RPMI8226 (cell line): ENCODE measurements at regions not wholly inside any gene's neighbourhood (a gene's known extent, or its start where the extent isn't known, plus 50 kb on each side); places are given as distances from the start of the nearest gene placed in this dataset.
"Not testable (repeated sequence)": the region's sequence is repeated elsewhere in the genome, so short reads cannot be mapped to it uniquely, and the experiment has no call there.

Experiments
- DNase-seq: peaks from one replicate; pipeline ENCODE4 v3.0.0-alpha.2; 2015

GRCh38 chr2:13252615-13253014 lies 535.9 kb downstream of the TRIB2 start:
- DNase-seq = no peak

DNA sequence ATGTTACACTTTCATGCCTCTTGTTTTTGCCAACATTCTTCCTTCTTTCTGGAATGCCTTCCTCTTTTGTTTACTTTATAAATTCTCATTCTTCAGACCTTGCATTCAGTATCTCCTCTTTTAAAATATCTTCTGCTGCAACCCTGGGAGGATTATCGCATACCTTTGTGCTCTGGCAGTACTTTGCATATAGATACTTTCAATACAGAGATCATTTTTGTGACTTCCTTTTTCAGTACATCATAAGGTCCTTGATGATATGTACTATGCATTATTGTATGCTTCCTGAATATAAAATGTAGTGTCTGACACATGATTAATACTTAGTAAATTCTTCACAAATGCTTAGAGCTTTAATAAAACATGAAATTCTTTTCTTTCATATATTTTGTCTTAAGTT lies 538.7 kb downstream of the TRIB2 start:
- no peak for DNase-seq

DNA sequence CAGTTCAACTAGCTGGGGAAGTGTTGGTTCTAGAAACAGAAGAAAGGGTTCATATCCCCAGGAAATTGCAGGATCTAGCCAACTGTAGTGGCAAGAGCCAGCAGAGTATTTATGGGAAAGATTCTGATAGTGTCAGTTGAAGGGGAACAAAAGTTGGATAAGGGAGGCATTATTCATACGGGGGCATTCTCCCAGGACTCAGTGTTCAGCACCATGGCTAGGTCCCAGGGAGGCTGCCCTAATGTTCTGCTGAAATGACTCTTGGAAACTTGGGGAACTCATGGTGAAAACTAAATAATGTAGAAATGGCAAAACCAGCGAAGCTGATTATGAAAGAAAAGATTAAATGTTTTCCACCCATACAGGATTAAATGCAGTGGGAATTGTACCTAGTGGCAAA lies 543.7 kb downstream of the TRIB2 start:
- DNase-seq = peak; percentile 7

- no peak for DNase-seq
Measured at GRCh38 chr2:13266166-13266565, 549.4 kb downstream of the TRIB2 start.

GRCh38 chr2:13284688-13285087 lies 568.0 kb downstream of the TRIB2 start:
- no peak for DNase-seq

DNA sequence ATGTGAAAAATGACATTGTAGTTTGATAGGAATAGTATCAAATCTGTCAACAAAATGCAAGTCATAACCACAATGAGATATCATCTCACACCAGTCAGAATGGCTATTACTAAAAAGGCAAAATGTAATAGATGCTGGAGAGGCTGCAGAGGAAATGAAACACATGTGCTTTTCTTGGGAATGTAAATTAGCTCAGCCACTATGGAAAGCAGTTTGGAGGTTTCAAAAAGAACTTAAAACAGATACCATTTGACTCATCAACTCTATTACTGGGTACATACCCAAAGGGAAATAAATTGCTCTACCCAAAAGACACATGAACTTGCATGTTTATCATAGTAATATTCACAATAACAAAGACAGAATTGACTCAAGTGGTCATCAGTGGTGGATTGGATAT lies 572.6 kb downstream of the TRIB2 start:
- DNase-seq = no peak

DNA sequence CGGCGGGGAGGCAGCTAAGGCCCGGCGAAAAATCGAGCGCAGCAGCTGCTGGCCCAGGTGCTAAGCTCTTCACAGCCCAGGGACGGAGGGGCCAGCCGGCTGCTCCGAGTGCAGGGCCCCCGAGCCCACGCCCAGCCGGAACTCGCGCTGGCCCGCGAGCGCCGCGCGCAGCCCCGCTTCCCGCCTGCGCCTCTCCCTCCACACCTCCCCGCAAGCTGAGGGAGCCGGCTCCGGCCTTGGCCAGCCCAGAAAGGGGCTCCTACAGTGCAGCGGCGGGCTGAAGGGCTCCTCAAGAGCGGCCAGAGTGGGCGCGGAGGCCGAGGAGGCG lies 591.7 kb downstream of the TRIB2 start:
- not testable (repeated sequence) for DNase-seq

- no peak for DNase-seq
Measured at GRCh38 chr2:13308989-13309388, 592.3 kb downstream of the TRIB2 start.

DNA sequence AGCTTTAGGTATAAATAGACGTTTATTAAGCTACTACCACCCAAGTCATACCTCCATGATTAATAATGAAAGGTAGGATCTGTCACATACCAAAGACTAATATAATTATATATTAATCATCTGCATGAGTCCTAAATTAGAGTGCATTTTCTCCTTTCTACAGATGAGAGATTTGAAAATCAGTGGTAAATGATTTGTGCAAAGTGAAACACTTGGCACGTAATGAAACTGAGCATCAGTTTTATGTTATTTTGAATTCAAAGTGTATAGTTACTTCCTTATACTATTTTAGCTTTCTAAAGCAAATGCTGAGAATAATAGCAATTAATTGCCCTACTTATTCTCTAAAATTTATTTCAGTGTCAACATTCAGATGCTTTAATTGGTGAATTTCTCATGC lies 615.3 kb downstream of the TRIB2 start:
- DNase-seq = no peak

DNA sequence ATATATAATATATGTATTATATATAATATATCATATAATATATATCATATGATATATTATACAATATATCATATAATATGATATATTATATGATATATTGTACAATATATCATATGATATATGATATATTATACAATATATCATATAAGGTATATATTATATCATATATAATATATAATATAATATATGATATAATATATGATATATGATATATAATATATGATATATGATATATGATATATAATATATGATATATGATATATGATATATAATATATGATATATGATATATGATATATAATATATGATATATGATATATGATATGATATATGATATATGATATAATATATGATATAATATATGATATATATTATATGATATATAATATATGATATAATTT lies 617.3 kb downstream of the TRIB2 start:
- not testable (repeated sequence) for DNase-seq

DNA sequence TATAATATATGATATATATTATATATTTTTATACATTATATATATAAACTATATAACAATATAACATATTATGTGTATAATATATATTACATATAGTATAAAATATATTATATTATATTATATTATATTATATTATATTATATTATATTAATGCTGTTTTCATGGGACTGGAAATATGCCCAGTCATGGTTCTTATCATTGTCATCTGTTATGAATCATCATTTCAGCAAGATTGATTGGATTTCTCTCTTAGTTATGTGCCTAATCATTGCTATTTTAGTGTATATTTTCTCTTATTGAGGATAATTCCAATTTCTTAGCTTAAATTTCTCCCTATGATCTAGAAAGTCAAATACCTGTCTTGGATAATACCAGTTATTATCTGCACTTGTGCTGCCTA lies 617.8 kb downstream of the TRIB2 start:
- DNase-seq = no peak

DNA sequence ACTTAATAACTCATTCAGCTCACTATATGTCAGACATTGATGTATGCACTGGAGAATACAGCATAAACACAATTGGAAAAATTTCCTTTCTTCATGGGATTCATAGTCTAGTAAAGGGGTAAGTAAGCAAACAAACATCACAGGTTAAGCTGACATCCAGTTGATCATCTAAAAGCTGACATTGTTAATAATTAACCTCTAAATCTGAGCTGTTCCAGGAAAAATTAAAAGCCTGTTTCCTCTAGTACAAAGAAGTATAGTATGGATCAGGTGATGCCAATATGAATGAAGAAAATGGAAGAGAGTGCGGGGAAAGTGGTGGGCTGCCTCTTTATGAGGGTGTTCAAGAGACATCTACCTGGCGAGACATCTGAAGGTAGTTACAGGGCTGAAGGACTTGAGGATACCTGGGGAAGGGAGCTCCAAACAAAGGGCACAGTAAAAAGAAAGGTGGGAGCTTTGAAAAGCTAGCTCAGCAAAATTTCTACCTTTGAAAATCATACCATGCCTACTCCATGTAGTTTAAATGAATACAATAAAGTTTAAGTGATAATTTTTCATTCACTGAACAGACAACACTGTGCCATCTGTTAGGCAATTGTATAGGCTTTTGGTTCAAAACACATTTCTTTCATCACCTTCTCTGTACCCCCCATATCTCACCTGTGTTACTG lies 619.3 kb downstream of the TRIB2 start:
- no peak for DNase-seq

- DNase-seq = no peak
Measured at GRCh38 chr2:13351068-13351467, 634.3 kb downstream of the TRIB2 start.

- no peak for DNase-seq
Measured at GRCh38 chr2:13353083-13353482, 636.3 kb downstream of the TRIB2 start.

- no peak for DNase-seq
Measured at GRCh38 chr2:13354031-13354430, 637.3 kb downstream of the TRIB2 start.

DNA sequence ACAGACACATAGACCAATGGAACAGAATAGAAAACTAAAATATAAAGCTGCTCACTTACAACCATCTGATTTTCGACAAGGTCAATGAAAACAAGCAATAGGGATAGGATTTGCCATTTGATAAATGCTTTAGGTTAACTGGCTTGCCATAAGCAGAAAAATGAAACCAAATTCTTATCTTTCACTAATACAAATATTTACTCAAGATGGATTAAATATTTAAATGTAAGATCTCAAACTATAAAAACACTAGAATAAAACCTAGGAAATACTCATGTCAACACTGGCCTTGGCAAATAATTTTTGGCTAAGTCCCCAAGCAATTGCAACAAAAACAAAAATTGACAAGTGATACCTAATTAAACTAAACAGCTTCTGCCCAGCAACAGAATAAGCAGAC lies 665.2 kb downstream of the TRIB2 start:
- DNase-seq = not testable (repeated sequence)

- not testable (repeated sequence) for DNase-seq
Measured at GRCh38 chr2:13389172-13389571, 672.4 kb downstream of the TRIB2 start.

DNA sequence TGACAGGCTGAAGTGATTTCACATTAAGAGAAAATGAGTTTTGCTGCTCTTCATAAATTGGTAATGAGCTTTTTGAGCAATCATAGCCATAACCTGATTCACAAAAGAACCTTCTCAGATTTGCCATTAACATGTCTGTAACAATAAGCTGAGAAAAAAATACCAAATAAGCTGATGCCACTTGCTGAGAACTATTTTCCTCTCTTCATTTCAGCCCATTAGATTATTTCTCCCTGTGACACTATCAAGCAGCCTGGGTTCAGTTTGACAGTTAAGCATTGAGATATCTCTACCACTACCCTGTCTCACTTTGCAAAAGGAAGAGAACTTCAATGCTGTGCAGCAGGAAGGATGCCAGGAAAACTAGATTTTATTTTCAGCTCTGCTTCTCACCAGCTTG lies 673.9 kb downstream of the TRIB2 start:
- no peak for DNase-seq

DNA sequence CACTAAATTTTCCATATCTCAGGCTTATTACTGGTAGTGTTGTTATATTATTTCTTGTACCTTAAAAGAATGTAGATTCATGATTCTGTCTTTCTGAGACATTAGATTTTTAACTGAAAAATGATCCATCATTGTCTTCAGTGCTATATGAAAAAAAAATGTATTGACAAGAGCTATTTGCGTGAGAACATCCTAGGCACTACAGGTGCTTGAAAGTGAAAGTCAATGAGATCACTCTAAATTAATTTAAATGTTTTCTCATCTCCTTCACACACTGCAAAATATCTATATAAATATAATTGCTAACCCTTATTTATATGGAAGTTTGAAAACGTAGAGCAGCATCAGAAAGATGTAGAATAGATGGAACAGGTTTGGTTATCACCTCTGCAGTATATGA lies 684.6 kb downstream of the TRIB2 start:
- no peak for DNase-seq

DNA sequence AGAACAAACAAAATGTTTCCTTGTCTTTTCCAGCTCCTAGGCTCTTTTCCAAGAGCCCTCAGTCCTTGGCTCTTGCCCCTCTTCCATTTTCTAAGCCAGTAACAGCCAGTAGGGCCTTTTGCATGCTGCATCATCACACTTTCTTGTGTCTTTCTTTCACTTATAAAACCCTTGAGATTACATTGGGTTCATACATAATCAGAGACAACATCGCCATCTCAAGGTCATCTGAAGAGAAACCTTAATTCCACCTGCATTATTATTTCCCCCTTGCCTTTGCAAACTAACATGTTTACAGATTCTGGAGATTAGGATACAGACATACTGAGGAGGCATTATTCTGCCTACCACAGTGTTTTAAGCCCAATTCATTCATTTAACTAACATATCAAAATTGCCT lies 697.3 kb downstream of the TRIB2 start:
- no peak for DNase-seq

GRCh38 chr2:13414897-13415296 lies 698.2 kb downstream of the TRIB2 start:
- no peak for DNase-seq

DNA sequence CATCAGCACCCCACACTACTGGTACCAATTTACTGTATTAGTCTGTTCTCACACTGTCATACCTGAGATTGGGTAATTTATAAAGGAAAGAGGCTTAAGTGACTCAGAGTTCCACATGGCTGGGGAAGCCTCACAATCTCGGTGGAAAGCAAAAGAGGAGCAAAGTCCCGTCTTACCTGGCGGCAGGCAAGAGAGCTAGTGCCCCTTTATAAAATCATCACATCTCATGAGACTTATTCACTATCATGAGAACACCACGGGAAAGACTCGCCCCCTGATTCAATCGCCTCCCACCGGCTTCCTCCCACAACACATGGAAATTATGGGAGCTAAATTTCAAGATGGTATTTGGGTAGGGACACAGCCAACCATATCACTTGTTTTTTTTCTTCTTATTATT lies 717.2 kb downstream of the TRIB2 start:
- no peak for DNase-seq

DNA sequence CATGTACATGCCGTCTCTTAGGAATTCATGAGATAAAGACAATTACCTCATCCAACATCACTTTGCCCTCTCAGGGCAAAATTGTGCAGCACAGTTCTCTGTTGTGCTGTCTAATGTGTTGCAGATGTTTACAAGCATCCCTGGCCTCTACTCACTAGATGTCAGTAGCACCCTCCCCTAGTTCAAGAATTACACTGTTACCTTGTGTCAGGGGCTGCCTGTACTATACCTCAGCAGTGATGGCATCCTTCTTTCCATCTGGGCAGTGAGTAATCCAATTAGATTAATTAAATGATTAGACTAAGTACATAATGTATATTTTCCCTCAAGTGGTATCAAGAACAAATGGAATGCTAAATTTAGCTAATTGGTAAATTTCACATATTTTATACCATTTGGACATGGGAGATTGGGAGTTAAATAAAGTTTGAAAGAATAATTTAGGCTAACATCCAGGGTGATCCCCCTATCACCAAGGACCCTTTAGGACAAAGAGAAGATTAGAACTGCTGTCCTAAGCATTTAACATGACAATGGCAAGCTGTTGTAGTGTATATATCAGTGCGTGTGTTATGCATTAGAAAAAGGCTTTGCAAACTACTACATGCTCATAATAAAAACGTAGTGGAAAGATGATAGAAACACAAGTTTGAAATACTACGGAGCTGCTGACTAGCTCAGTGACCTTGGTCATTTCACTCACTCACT lies 727.0 kb downstream of the TRIB2 start:
- not testable (repeated sequence) for DNase-seq

- DNase-seq = no peak
Measured at GRCh38 chr2:13462464-13462863, 745.7 kb downstream of the TRIB2 start.

- no peak for DNase-seq
Measured at GRCh38 chr2:13466076-13466475, 749.3 kb downstream of the TRIB2 start.
